ENCODE measurements at regions not wholly inside any gene's neighbourhood (a gene's known extent, or its start where the extent isn't known, plus 50 kb on each side); places are given as distances from the start of the nearest gene placed in this dataset.

DNA sequence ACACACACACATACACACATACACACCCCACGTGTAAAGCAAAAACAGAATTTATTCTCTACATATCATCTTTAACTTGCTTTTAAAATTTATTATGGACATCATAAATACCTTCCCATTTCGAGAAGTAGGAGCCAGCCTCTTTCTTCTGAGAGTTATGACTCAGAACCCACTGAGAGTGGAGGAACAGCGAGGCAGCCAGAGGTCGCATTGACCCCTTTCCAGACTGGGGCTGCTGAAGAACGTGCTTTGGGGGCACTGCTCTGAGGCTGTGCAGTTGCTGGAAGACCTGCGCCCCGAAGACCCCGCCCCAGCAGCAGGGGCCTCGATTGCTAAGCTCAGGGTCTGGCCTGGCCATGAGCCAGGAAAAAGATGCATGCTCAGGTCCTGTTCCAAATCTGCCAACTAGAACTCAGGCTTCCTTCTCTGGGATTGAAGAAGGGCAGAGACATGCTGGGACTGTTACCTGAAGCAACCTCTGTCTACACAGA, 133.8 kb upstream of the TWIST2 start:
- TF ChIP-seq, protein P1, sequence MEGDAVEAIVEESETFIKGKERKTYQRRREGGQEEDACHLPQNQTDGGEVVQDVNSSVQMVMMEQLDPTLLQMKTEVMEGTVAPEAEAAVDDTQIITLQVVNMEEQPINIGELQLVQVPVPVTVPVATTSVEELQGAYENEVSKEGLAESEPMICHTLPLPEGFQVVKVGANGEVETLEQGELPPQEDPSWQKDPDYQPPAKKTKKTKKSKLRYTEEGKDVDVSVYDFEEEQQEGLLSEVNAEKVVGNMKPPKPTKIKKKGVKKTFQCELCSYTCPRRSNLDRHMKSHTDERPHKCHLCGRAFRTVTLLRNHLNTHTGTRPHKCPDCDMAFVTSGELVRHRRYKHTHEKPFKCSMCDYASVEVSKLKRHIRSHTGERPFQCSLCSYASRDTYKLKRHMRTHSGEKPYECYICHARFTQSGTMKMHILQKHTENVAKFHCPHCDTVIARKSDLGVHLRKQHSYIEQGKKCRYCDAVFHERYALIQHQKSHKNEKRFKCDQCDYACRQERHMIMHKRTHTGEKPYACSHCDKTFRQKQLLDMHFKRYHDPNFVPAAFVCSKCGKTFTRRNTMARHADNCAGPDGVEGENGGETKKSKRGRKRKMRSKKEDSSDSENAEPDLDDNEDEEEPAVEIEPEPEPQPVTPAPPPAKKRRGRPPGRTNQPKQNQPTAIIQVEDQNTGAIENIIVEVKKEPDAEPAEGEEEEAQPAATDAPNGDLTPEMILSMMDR (IDR thresholded peaks at IDR 0.05 in 4 of 5, conservative IDR thresholded peaks at IDR 0.05 in 1 of 5), result no peak
- TF ChIP-seq POLR2A (IDR thresholded peaks at IDR 0.05), result no peak
